DMS153 treated with DMSO at 0.1 percent for 48 hours (cell line): ENCODE measurements at regions not wholly inside any gene's neighbourhood (a gene's known extent, or its start where the extent isn't known, plus 50 kb on each side); places are given as distances from the start of the nearest gene placed in this dataset.

Experiments
- DNase-seq: peaks from one replicate; lab custom pipeline; 2025; ENCODE audit not compliant: unreplicated experiment; lab: John Stamatoyannopoulos, UW

- no peak for DNase-seq
Observed at GRCh38 chr14:97946641-97947040, 1149.5 kb downstream of the VRK1 start.

DNA sequence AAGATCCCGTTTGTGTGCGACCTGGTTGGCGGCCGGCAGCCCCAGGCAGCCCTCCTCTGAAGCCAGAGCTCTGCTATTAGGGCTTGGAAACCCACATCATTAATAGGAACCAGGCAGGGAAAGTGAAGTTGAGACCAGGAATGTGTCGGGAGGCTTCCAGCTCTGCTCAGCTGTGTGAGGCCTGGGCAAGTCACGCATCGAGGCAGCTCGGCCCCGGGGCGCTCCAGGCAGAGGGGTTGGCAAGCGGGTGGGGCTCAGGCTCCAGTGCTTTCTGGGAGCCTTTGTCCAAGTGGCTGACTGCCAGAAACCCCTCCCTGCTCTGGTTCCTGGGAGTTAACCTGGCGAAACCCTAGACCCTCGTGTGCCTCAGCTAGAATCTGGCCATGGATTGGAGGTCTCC lies 1151.7 kb downstream of the VRK1 start:
- DNase-seq, result no peak

GRCh38 chr14:97956581-97957340 lies 1159.6 kb downstream of the VRK1 start:
- no peak for DNase-seq

DNA sequence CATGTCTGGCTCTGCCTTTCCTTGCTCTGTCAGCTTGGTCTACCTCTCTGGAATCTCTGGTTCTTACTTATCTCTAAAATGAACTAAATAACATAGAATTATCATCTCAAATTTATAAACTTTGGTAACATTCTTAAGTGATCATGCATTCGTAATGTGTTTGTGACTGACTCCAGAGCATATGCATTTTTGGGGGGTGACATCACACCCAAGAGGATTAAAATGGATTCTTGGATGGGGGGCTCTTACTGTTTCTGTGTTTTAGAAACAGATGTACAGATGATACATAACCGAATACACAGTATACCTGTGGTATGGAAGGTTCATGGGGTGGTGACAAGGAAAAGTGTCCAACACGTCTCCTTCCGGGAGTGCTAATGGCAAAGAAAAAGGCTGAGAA lies 1162.1 kb downstream of the VRK1 start:
- DNase-seq, result no peak

GRCh38 chr14:97960436-97960835 lies 1163.3 kb downstream of the VRK1 start:
- no peak for DNase-seq

DNA sequence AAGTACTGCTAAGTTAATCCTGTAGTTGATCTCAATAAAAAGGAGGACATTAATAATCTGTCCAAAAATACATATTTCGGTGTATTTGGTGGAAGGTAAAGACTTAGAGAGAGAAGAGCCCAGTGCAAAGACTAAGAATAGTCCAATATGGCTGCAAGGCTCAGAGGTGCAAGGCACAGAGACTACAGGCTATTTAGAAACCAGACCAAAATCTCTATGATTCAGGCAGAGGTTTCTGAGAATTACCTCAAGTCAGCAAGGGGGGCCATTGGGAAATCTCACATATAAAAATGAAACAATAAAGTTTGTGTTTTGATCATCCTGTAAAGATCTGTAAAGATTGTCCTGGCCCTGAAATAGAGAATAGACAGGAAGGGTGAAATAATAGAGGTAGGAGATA lies 1173.0 kb downstream of the VRK1 start:
- DNase-seq, result no peak

DNA sequence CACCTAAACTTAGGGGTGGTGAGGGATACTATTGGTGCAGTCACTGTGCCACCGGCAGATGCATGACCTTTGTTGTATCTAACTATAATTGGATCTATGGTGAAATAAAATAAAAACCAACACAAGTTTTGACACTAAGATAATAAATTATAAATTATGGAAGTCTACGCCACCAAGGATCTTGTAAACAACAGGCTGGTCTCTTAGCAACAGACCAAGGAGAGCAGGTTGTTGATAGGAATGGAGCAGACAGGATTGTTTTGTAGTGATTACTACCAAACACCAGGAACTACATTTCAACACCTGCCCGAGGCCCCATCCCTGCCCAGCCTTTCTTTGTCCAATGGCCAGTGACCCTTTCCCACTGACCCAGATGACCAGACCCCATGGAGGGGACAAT lies 1178.0 kb downstream of the VRK1 start:
- peak; percentile 15 for DNase-seq

- no peak for DNase-seq
Observed at GRCh38 chr14:97975962-97976361, 1178.8 kb downstream of the VRK1 start.

DNA sequence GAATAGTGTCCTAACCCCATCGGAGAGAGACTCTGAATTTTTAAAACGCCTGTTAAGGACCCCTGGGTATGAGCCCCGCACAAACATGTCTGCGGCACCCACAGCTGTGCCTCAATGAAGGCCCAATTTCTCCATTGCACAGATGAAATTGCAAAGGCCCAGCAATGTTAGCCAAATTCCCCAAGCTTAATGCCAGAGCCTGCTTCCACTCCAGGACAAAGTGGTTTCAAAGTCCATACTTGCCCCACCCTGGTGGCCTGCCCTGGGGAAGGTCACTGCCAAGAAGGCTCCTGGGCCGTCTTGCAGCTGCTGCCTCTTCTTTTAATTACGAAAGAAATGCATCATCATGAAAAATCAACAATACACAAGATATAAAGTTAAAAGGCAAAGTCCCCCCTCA lies 1179.7 kb downstream of the VRK1 start:
- no peak for DNase-seq

GRCh38 chr14:97977651-97978261 lies 1180.6 kb downstream of the VRK1 start:
- DNase-seq, result peak; percentile 86

GRCh38 chr14:97978341-97978740 lies 1181.2 kb downstream of the VRK1 start:
- DNase-seq, result peak; percentile 81

GRCh38 chr14:97993508-97994019 lies 1196.4 kb downstream of the VRK1 start:
- DNase-seq, result no peak

GRCh38 chr14:97994020-97994531 lies 1196.9 kb downstream of the VRK1 start:
- DNase-seq, result no peak

GRCh38 chr14:97995038-97995437 lies 1197.9 kb downstream of the VRK1 start:
- no peak for DNase-seq

DNA sequence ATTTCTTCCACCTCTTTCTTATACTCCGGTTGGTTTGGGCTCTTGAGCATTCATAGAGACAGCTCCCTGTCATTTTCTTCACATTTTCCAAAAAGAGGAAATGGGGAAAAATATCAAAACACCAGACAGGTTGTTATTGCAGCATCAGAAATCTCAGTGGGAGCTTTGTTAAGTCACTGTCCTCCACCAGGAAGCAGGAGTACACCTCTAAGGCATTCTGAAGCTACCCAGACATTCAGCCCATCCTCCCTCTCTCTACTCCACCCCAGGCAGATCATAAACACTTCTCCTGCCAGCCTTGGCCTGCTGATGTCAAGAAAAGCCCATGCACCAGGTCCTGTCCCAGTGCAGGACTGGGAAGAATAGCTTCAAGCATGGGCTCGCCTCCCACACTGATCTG lies 1198.3 kb downstream of the VRK1 start:
- no peak for DNase-seq

DNA sequence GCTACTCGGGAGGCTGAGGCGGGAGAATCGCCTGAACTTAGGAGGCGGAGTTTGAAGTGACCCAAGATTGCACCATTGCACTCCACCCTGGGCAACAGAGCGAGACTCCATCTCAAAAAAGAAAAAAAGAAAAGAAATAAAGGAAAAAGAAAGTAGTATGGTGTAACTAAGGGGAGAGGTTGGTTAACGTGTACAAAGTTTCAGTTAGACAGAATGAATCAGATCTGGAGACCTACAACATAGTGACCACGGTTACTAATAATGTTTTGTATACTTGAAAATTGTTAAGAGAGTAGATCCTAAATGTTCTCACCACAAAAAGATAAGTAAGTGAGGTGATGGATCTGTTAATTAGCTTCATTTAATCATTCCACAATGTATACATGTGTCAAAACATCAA lies 1208.8 kb downstream of the VRK1 start:
- DNase-seq, result no peak

DNA sequence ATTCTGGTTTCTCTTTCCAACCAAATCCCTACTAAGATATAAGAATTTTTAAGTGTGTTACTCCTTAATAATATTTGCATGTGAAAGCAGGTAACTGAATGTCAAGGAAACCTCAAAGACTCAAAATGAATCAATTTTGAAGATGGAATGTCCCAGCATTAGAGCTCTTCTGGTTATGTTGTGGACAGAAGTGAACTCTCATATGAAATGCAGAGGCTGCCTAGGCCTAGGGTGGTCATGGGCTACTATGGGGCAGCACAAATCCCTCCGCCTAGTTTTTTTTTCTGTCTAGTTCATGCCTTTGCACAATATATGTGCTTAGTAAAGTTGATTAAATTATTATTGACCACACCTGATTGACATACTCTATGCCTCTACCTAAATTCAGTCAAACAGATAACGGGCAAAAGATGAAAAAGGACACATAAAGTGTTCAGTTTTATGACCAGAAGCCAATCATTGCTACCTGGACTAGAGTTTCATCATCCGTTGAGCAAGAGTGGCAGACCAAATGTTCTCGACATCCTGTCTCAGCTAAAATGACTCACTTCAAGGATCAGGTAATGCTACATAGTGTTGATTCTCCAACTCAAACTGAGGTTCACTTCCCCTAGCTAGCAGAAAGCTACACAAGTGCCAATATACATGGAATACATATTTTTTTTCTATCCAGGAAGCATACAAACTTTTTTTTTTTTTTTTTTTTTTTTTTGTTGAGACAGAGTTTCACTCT lies 1211.4 kb downstream of the VRK1 start:
- DNase-seq, result no peak

DNA sequence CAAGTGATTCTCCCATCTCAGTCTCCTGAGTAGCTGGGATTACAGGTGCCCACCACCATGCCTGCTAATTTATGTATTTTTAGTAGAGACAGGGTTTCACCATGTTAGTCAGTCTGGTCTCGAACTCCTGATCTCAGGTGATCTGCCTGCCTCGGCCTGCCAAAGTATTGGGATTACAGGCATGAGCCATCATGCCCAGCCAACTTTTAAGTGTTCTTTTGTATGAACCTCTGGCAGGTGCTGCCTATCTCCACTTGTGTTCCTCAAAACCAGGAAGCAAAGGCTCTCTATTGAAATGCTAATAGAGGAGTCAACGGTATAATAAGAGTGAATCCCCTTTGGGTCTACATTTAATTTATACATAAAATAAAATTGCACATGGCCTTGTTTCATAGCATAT lies 1212.0 kb downstream of the VRK1 start:
- DNase-seq, result peak; percentile 44

DNA sequence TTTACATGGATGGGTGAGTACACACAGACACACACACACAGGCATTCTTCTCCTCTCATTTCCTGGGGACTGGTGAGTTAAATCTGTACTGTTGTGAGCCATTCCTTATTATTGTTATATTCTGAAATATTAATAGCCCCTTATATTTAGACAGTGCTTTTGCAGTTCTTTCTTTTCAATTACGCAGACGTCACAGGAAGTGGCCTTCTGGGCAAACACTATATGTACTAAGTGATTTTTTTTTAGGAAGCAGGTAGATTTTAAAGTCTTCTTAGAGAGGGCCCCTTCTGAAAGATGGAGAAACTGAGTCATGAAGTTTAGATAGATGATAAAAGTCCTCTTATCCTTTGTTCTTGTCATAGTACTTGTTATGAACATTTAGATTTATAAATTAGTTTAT lies 1213.6 kb downstream of the VRK1 start:
- no peak for DNase-seq

DNA sequence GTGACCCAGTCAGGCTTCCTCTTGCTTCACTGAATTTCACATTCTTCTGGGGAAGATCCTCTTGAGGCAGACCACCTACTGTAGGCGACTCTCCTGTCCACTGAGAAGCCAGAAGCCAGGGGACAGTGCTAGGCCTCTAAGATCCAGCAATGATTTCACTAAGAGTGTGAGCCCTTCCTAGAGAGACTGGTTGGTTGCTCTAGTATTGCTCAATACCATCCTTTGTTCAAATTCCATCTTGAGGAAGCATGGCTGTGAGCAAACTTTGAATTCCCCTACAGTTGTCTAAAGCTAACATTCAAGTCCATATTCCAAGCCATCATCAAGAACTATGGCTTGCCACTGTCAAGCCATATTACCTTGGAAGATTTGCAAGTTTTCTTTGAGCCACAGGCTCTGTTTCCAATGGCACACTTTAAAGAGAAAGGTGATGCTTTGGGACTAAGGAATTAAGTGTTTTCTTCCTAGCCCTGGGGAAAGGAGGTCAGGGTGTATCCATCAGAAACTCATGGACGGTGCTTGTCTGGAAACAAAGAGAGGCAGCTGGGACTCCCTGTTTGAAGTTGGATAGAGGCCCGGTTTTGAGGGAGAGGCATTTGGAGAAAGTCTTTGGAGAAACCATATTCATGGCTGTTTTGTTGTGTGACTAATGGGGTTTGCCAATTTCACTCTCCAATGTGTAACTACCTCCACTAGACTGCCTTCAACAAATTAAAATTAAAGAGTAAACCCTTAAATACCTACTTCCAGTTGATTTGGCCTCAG lies 1217.9 kb downstream of the VRK1 start:
- DNase-seq, result no peak

DNA sequence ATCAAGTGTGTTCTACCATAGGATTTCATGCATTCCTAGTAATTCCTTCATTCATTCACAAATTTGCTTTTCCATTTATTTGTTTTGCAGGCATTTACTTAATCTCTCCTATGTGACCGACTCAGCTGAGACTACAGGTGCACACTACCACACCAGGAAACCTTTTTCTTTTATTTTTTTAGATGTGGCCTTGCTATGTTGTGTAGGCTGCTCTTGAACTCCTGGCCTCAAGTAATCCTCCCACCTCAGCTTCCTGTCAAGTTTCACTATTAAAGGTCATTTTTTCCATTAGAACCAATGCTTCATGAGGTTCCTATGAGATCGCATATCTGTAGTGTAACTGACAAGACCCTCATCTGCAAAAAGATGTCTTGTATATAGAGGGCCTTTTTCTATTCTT lies 1218.7 kb downstream of the VRK1 start:
- no peak for DNase-seq
